ENCODE measurements at regions not wholly inside any gene's neighbourhood (a gene's known extent, or its start where the extent isn't known, plus 50 kb on each side); places are given as distances from the start of the nearest gene placed in this dataset.
"Not testable (repeated sequence)": the region's sequence is repeated elsewhere in the genome, so short reads cannot be mapped to it uniquely, and the experiment has no call there.

GRCh38 chr21:18752894-18753293, 349.3 kb upstream of the TMPRSS15 start:
- not testable (repeated sequence) for H3K36me3 ChIP-seq (ENCODE audit: control insufficient read depth, insufficient read depth, low read length); H3K4me1 ChIP-seq (ENCODE audit: control insufficient read depth, insufficient read depth, low read length); H3K27ac ChIP-seq (ENCODE audit: low read length); H3K4me3 ChIP-seq (ENCODE audit: low read length); H3K9me3 ChIP-seq (ENCODE audit: control insufficient read depth, low read depth, low read length); DNase-seq; H3K27me3 ChIP-seq (ENCODE audit: control insufficient read depth, insufficient read depth, low read length)
- WGBS (ENCODE audit: insufficient coverage, low lambda C conversion rate) = no CpG with 5 or more reads among the region's 15 CpGs

- H3K27me3 ChIP-seq (ENCODE audit: control insufficient read depth, insufficient read depth, low read length); DNase-seq; H3K4me1 ChIP-seq (ENCODE audit: control insufficient read depth, insufficient read depth, low read length); H3K27ac ChIP-seq (ENCODE audit: low read length); H3K4me3 ChIP-seq (ENCODE audit: low read length); H3K9me3 ChIP-seq (ENCODE audit: control insufficient read depth, low read depth, low read length); H3K36me3 ChIP-seq (ENCODE audit: control insufficient read depth, insufficient read depth, low read length): not testable (repeated sequence)
- 71% methylated on average over 1 of the region's 4 CpGs for WGBS (ENCODE audit: insufficient coverage, low lambda C conversion rate)
Observed at GRCh38 chr21:18756272-18756671, 352.7 kb upstream of the TMPRSS15 start.

- Histone ChIP-seq H3K4me3 (ENCODE audit: low read length) (no peak overlapping the region), H3K27ac (ENCODE audit: low read length) (no peak overlapping the region), H3K27me3 (ENCODE audit: control insufficient read depth, insufficient read depth, low read length) (no peaks in the 10 kb centered on the region), H3K9me3 (ENCODE audit: control insufficient read depth, low read depth, low read length) (peaks cover 2% of the 10 kb centered on the region), H3K36me3 (ENCODE audit: control insufficient read depth, insufficient read depth, low read length) (no peaks in the 10 kb centered on the region), H3K4me1 (ENCODE audit: control insufficient read depth, insufficient read depth, low read length) (no peaks in the 10 kb centered on the region)
- WGBS (ENCODE audit: insufficient coverage, low lambda C conversion rate) = no CpG with 5 or more reads among the region's 7 CpGs
- no peak for DNase-seq
Observed at GRCh38 chr21:18759267-18759666, 355.7 kb upstream of the TMPRSS15 start.

- Histone ChIP-seq H3K27ac (ENCODE audit: low read length) (no peak overlapping the region), H3K4me3 (ENCODE audit: low read length) (no peak overlapping the region), H3K4me1 (ENCODE audit: control insufficient read depth, insufficient read depth, low read length) (no peaks in the 10 kb centered on the region), H3K27me3 (ENCODE audit: control insufficient read depth, insufficient read depth, low read length) (no peaks in the 10 kb centered on the region), H3K9me3 (ENCODE audit: control insufficient read depth, low read depth, low read length) (peaks cover 2% of the 10 kb centered on the region), H3K36me3 (ENCODE audit: control insufficient read depth, insufficient read depth, low read length) (no peaks in the 10 kb centered on the region)
- DNase-seq = no peak
- WGBS (ENCODE audit: insufficient coverage, low lambda C conversion rate) = no CpG with 5 or more reads among the region's 17 CpGs
Observed at GRCh38 chr21:18759751-18760161, 356.2 kb upstream of the TMPRSS15 start.

GRCh38 chr21:18760247-18760646, 356.7 kb upstream of the TMPRSS15 start:
- WGBS (ENCODE audit: insufficient coverage, low lambda C conversion rate) = 90% methylated on average over 2 of the region's 5 CpGs
- DNase-seq = no peak
- Histone ChIP-seq H3K4me1 (ENCODE audit: control insufficient read depth, insufficient read depth, low read length) (no peaks in the 10 kb centered on the region), H3K4me3 (ENCODE audit: low read length) (no peak overlapping the region), H3K27me3 (ENCODE audit: control insufficient read depth, insufficient read depth, low read length) (no peaks in the 10 kb centered on the region), H3K9me3 (ENCODE audit: control insufficient read depth, low read depth, low read length) (peaks cover 2% of the 10 kb centered on the region), H3K27ac (ENCODE audit: low read length) (no peak overlapping the region), H3K36me3 (ENCODE audit: control insufficient read depth, insufficient read depth, low read length) (no peaks in the 10 kb centered on the region)

- H3K4me3 ChIP-seq (ENCODE audit: low read length) = no peak overlapping the region
- no peaks in the 10 kb centered on the region for H3K4me1 ChIP-seq (ENCODE audit: control insufficient read depth, insufficient read depth, low read length)
- no peaks in the 10 kb centered on the region for H3K9me3 ChIP-seq (ENCODE audit: control insufficient read depth, low read depth, low read length)
- DNase-seq = no peak
- no peak overlapping the region for H3K27ac ChIP-seq (ENCODE audit: low read length)
- no CpG with 5 or more reads among the region's 15 CpGs for whole genome bisulfite sequencing (ENCODE audit: insufficient coverage, low lambda C conversion rate)
- no peaks in the 10 kb centered on the region for H3K36me3 ChIP-seq (ENCODE audit: control insufficient read depth, insufficient read depth, low read length)
- H3K27me3 ChIP-seq (ENCODE audit: control insufficient read depth, insufficient read depth, low read length) = no peaks in the 10 kb centered on the region
Observed at GRCh38 chr21:18764720-18765119, 361.1 kb upstream of the TMPRSS15 start.

- Histone ChIP-seq H3K27ac (ENCODE audit: low read length) (no peak overlapping the region), H3K27me3 (ENCODE audit: control insufficient read depth, insufficient read depth, low read length) (no peaks in the 10 kb centered on the region), H3K4me3 (ENCODE audit: low read length) (no peak overlapping the region), H3K4me1 (ENCODE audit: control insufficient read depth, insufficient read depth, low read length) (no peaks in the 10 kb centered on the region), H3K9me3 (ENCODE audit: control insufficient read depth, low read depth, low read length) (peaks cover 2% of the 10 kb centered on the region), H3K36me3 (ENCODE audit: control insufficient read depth, insufficient read depth, low read length) (no peaks in the 10 kb centered on the region)
- no CpG with 5 or more reads among the region's 2 CpGs for WGBS (ENCODE audit: insufficient coverage, low lambda C conversion rate)
- DNase-seq = no peak
Observed at GRCh38 chr21:18769599-18769998, 366.0 kb upstream of the TMPRSS15 start.

- Histone ChIP-seq H3K27me3 (ENCODE audit: control insufficient read depth, insufficient read depth, low read length) (no peaks in the 10 kb centered on the region), H3K4me1 (ENCODE audit: control insufficient read depth, insufficient read depth, low read length) (no peaks in the 10 kb centered on the region), H3K4me3 (ENCODE audit: low read length) (no peak overlapping the region), H3K36me3 (ENCODE audit: control insufficient read depth, insufficient read depth, low read length) (no peaks in the 10 kb centered on the region), H3K9me3 (ENCODE audit: control insufficient read depth, low read depth, low read length) (peaks cover 4% of the 10 kb centered on the region), H3K27ac (ENCODE audit: low read length) (no peak overlapping the region)
- DNase-seq = no peak
- WGBS (ENCODE audit: insufficient coverage, low lambda C conversion rate) = 78% methylated on average over 1 of the region's 4 CpGs
Observed at GRCh38 chr21:18771845-18772380, 368.3 kb upstream of the TMPRSS15 start.

- Histone ChIP-seq H3K4me1 (ENCODE audit: control insufficient read depth, insufficient read depth, low read length) (no peaks in the 10 kb centered on the region), H3K9me3 (ENCODE audit: control insufficient read depth, low read depth, low read length) (peaks cover 4% of the 10 kb centered on the region), H3K36me3 (ENCODE audit: control insufficient read depth, insufficient read depth, low read length) (no peaks in the 10 kb centered on the region), H3K4me3 (ENCODE audit: low read length) (no peak overlapping the region), H3K27me3 (ENCODE audit: control insufficient read depth, insufficient read depth, low read length) (no peaks in the 10 kb centered on the region), H3K27ac (ENCODE audit: low read length) (no peak overlapping the region)
- WGBS (ENCODE audit: insufficient coverage, low lambda C conversion rate) = 88% methylated on average over 1 of the region's 2 CpGs
- DNase-seq = no peak
Observed at GRCh38 chr21:18772404-18772803, 368.8 kb upstream of the TMPRSS15 start.

- Histone ChIP-seq H3K27ac (ENCODE audit: low read length) (no peak overlapping the region), H3K4me3 (ENCODE audit: low read length) (no peak overlapping the region), H3K27me3 (ENCODE audit: control insufficient read depth, insufficient read depth, low read length) (no peaks in the 10 kb centered on the region), H3K36me3 (ENCODE audit: control insufficient read depth, insufficient read depth, low read length) (no peaks in the 10 kb centered on the region), H3K4me1 (ENCODE audit: control insufficient read depth, insufficient read depth, low read length) (no peaks in the 10 kb centered on the region), H3K9me3 (ENCODE audit: control insufficient read depth, low read depth, low read length) (peaks cover 4% of the 10 kb centered on the region)
- no peak for DNase-seq
- WGBS (ENCODE audit: insufficient coverage, low lambda C conversion rate) = 100% methylated on average over 1 of the region's 2 CpGs
Observed at GRCh38 chr21:18772897-18773296, 369.3 kb upstream of the TMPRSS15 start.

- 83% methylated on average over 1 of the region's 4 CpGs for WGBS (ENCODE audit: insufficient coverage, low lambda C conversion rate)
- H3K27ac ChIP-seq (ENCODE audit: low read length) = no peak overlapping the region
- no peak overlapping the region for H3K4me3 ChIP-seq (ENCODE audit: low read length)
- H3K9me3 ChIP-seq (ENCODE audit: control insufficient read depth, low read depth, low read length) = peaks cover 4% of the 10 kb centered on the region
- no peaks in the 10 kb centered on the region for H3K27me3 ChIP-seq (ENCODE audit: control insufficient read depth, insufficient read depth, low read length)
- DNase-seq = no peak
- H3K36me3 ChIP-seq (ENCODE audit: control insufficient read depth, insufficient read depth, low read length) = no peaks in the 10 kb centered on the region
- H3K4me1 ChIP-seq (ENCODE audit: control insufficient read depth, insufficient read depth, low read length) = no peaks in the 10 kb centered on the region
Observed at GRCh38 chr21:18776936-18777335, 373.4 kb upstream of the TMPRSS15 start.
